ENCODE measurements at regions not wholly inside any gene's neighbourhood (a gene's known extent, or its start where the extent isn't known, plus 50 kb on each side); places are given as distances from the start of the nearest gene placed in this dataset.

GRCh38 chr1:68608289-68608688 is 111.4 kb upstream of the DEPDC1 start:
- Histone ChIP-seq H3K27me3 (ENCODE audit: insufficient read depth, low read length) (no peaks in the 10 kb centered on the region), H3K4me3 (ENCODE audit: low read length) (no peak overlapping the region), H3K9me3 (ENCODE audit: insufficient read depth, low read depth, low read length) (no peaks in the 10 kb centered on the region), H3K27ac (ENCODE audit: low read length) (no peak overlapping the region), H3K9ac (ENCODE audit: low read depth, low read length) (no peak overlapping the region), H3K4me1 (ENCODE audit: insufficient read depth, low read length) (no peaks in the 10 kb centered on the region), H3K36me3 (ENCODE audit: insufficient read depth, low read depth, low read length) (no peaks in the 10 kb centered on the region)

GRCh38 chr1:68615312-68615711 is 118.4 kb upstream of the DEPDC1 start:
- Histone ChIP-seq H3K27ac (ENCODE audit: low read length) (no peak overlapping the region), H3K4me1 (ENCODE audit: insufficient read depth, low read length) (no peaks in the 10 kb centered on the region), H3K36me3 (ENCODE audit: insufficient read depth, low read depth, low read length) (no peaks in the 10 kb centered on the region), H3K9ac (ENCODE audit: low read depth, low read length) (no peak overlapping the region), H3K9me3 (ENCODE audit: insufficient read depth, low read depth, low read length) (peaks cover 21% of the 10 kb centered on the region), H3K4me3 (ENCODE audit: low read length) (no peak overlapping the region), H3K27me3 (ENCODE audit: insufficient read depth, low read length) (no peaks in the 10 kb centered on the region)

GRCh38 chr1:68617942-68618341 is 121.1 kb upstream of the DEPDC1 start:
- Histone ChIP-seq H3K4me1 (ENCODE audit: insufficient read depth, low read length) (no peaks in the 10 kb centered on the region), H3K27ac (ENCODE audit: low read length) (no peak overlapping the region), H3K9ac (ENCODE audit: low read depth, low read length) (no peak overlapping the region), H3K9me3 (ENCODE audit: insufficient read depth, low read depth, low read length) (peaks cover 43% of the 10 kb centered on the region), H3K36me3 (ENCODE audit: insufficient read depth, low read depth, low read length) (no peaks in the 10 kb centered on the region), H3K4me3 (ENCODE audit: low read length) (no peak overlapping the region), H3K27me3 (ENCODE audit: insufficient read depth, low read length) (no peaks in the 10 kb centered on the region)

- Histone ChIP-seq H3K9me3 (ENCODE audit: insufficient read depth, low read depth, low read length) (peaks cover 43% of the 10 kb centered on the region), H3K9ac (ENCODE audit: low read depth, low read length) (no peak overlapping the region), H3K4me1 (ENCODE audit: insufficient read depth, low read length) (no peaks in the 10 kb centered on the region), H3K4me3 (ENCODE audit: low read length) (no peak overlapping the region), H3K36me3 (ENCODE audit: insufficient read depth, low read depth, low read length) (no peaks in the 10 kb centered on the region), H3K27me3 (ENCODE audit: insufficient read depth, low read length) (no peaks in the 10 kb centered on the region), H3K27ac (ENCODE audit: low read length) (no peak overlapping the region)
Measured at GRCh38 chr1:68620571-68620970, 123.7 kb upstream of the DEPDC1 start.

- Histone ChIP-seq H3K9ac (ENCODE audit: low read depth, low read length) (no peak overlapping the region), H3K27me3 (ENCODE audit: insufficient read depth, low read length) (no peaks in the 10 kb centered on the region), H3K27ac (ENCODE audit: low read length) (no peak overlapping the region), H3K36me3 (ENCODE audit: insufficient read depth, low read depth, low read length) (no peaks in the 10 kb centered on the region), H3K4me1 (ENCODE audit: insufficient read depth, low read length) (no peaks in the 10 kb centered on the region), H3K9me3 (ENCODE audit: insufficient read depth, low read depth, low read length) (peaks cover 37% of the 10 kb centered on the region), H3K4me3 (ENCODE audit: low read length) (no peak overlapping the region)
Measured at GRCh38 chr1:68623700-68624099, 126.8 kb upstream of the DEPDC1 start.

GRCh38 chr1:68624233-68624632 is 127.4 kb upstream of the DEPDC1 start:
- H3K9me3 ChIP-seq (ENCODE audit: insufficient read depth, low read depth, low read length): peaks cover 33% of the 10 kb centered on the region

GRCh38 chr1:68625624-68626023 is 128.7 kb upstream of the DEPDC1 start:
- peaks cover 19% of the 10 kb centered on the region for H3K9me3 ChIP-seq (ENCODE audit: insufficient read depth, low read depth, low read length)
- no peak overlapping the region for H3K27ac ChIP-seq (ENCODE audit: low read length)
- H3K27me3 ChIP-seq (ENCODE audit: insufficient read depth, low read length): no peaks in the 10 kb centered on the region
- no peak overlapping the region for H3K9ac ChIP-seq (ENCODE audit: low read depth, low read length)
- no peaks in the 10 kb centered on the region for H3K36me3 ChIP-seq (ENCODE audit: insufficient read depth, low read depth, low read length)
- H3K4me3 ChIP-seq (ENCODE audit: low read length): no peak overlapping the region
- H3K4me1 ChIP-seq (ENCODE audit: insufficient read depth, low read length): no peaks in the 10 kb centered on the region

More at GRCh38 chr1:68624233-68624632, 127.4 kb upstream of the DEPDC1 start:
- Histone ChIP-seq H3K4me3 (ENCODE audit: low read length) (no peak overlapping the region), H3K27ac (ENCODE audit: low read length) (no peak overlapping the region), H3K9ac (ENCODE audit: low read depth, low read length) (no peak overlapping the region), H3K4me1 (ENCODE audit: insufficient read depth, low read length) (no peaks in the 10 kb centered on the region), H3K36me3 (ENCODE audit: insufficient read depth, low read depth, low read length) (no peaks in the 10 kb centered on the region), H3K27me3 (ENCODE audit: insufficient read depth, low read length) (no peaks in the 10 kb centered on the region)

- Histone ChIP-seq H3K27ac (ENCODE audit: low read length) (no peak overlapping the region), H3K9me3 (ENCODE audit: insufficient read depth, low read depth, low read length) (no peaks in the 10 kb centered on the region), H3K4me3 (ENCODE audit: low read length) (no peak overlapping the region), H3K27me3 (ENCODE audit: insufficient read depth, low read length) (no peaks in the 10 kb centered on the region), H3K36me3 (ENCODE audit: insufficient read depth, low read depth, low read length) (no peaks in the 10 kb centered on the region), H3K4me1 (ENCODE audit: insufficient read depth, low read length) (no peaks in the 10 kb centered on the region), H3K9ac (ENCODE audit: low read depth, low read length) (no peak overlapping the region)
Measured at GRCh38 chr1:68633141-68633919, 136.4 kb upstream of the DEPDC1 start.

- no peak overlapping the region for H3K27ac ChIP-seq (ENCODE audit: low read length)
- H3K9me3 ChIP-seq (ENCODE audit: insufficient read depth, low read depth, low read length): no peaks in the 10 kb centered on the region
- H3K36me3 ChIP-seq (ENCODE audit: insufficient read depth, low read depth, low read length): no peaks in the 10 kb centered on the region
- H3K27me3 ChIP-seq (ENCODE audit: insufficient read depth, low read length): no peaks in the 10 kb centered on the region
- H3K9ac ChIP-seq (ENCODE audit: low read depth, low read length): no peak overlapping the region
- no peak overlapping the region for H3K4me3 ChIP-seq (ENCODE audit: low read length)
- H3K4me1 ChIP-seq (ENCODE audit: insufficient read depth, low read length): no peaks in the 10 kb centered on the region
Measured at GRCh38 chr1:68644504-68644903, 147.6 kb upstream of the DEPDC1 start.

GRCh38 chr1:68651115-68651514 is 154.2 kb upstream of the DEPDC1 start:
- H3K4me3 ChIP-seq (ENCODE audit: low read length): no peak overlapping the region
- H3K36me3 ChIP-seq (ENCODE audit: insufficient read depth, low read depth, low read length): no peaks in the 10 kb centered on the region
- no peaks in the 10 kb centered on the region for H3K27me3 ChIP-seq (ENCODE audit: insufficient read depth, low read length)
- H3K9ac ChIP-seq (ENCODE audit: low read depth, low read length): no peak overlapping the region
- no peaks in the 10 kb centered on the region for H3K9me3 ChIP-seq (ENCODE audit: insufficient read depth, low read depth, low read length)
- H3K27ac ChIP-seq (ENCODE audit: low read length): no peak overlapping the region
- peaks cover 4% of the 10 kb centered on the region; the same call in 1 of the 2 replicates for H3K4me1 ChIP-seq (ENCODE audit: insufficient read depth, low read length)

- Histone ChIP-seq H3K9me3 (ENCODE audit: insufficient read depth, low read depth, low read length) (no peaks in the 10 kb centered on the region), H3K4me3 (ENCODE audit: low read length) (no peak overlapping the region), H3K9ac (ENCODE audit: low read depth, low read length) (no peak overlapping the region), H3K27me3 (ENCODE audit: insufficient read depth, low read length) (no peaks in the 10 kb centered on the region), H3K36me3 (ENCODE audit: insufficient read depth, low read depth, low read length) (no peaks in the 10 kb centered on the region), H3K27ac (ENCODE audit: low read length) (no peak overlapping the region), H3K4me1 (ENCODE audit: insufficient read depth, low read length) (peaks cover 4% of the 10 kb centered on the region; the same call in 1 of the 2 replicates)
Measured at GRCh38 chr1:68653882-68654281, 157.0 kb upstream of the DEPDC1 start.

- Histone ChIP-seq H3K4me1 (ENCODE audit: insufficient read depth, low read length) (no peaks in the 10 kb centered on the region), H3K9me3 (ENCODE audit: insufficient read depth, low read depth, low read length) (no peaks in the 10 kb centered on the region), H3K4me3 (ENCODE audit: low read length) (no peak overlapping the region), H3K36me3 (ENCODE audit: insufficient read depth, low read depth, low read length) (no peaks in the 10 kb centered on the region), H3K9ac (ENCODE audit: low read depth, low read length) (no peak overlapping the region), H3K27ac (ENCODE audit: low read length) (no peak overlapping the region), H3K27me3 (ENCODE audit: insufficient read depth, low read length) (no peaks in the 10 kb centered on the region)
Measured at GRCh38 chr1:68673771-68674170, 176.9 kb upstream of the DEPDC1 start.

Data from iPS-20b (cell line).